RWPE1 (cell line): ENCODE measurements at regions not wholly inside any gene's neighbourhood (a gene's known extent, or its start where the extent isn't known, plus 50 kb on each side); places are given as distances from the start of the nearest gene placed in this dataset.

Experiments used
- CTCF ChIA-PET: fragments of 350-600 bp; sonication (Branson Sonifier 250); formaldehyde crosslinking; extraction: SDS; loops from one replicate; lab custom pipeline; 2021; lab: Yijun Ruan, JAX
- POLR2A ChIA-PET: fragments of 400-600 bp; formaldehyde crosslinking; extraction: SDS; loops from one replicate; lab custom pipeline; 2020; ENCODE audit warnings: antibody characterized with exemption; ENCODE audit not compliant: low non-redundant PET; lab: Yijun Ruan, JAX
- DNase-seq: peaks from one replicate; pipeline ENCODE4 v3.0.0; 2012; ENCODE audit warnings: low spot score
- H3K27ac ChIP-seq: fragments of 450-650 bp; 2 replicates; pipeline ENCODE4 v1.5.1; 2017
- TF ChIP-seq, protein P1 (sequence below): fragments of 450-650 bp; conservative IDR thresholded peaks from 2 replicates; pipeline ENCODE4 v1.5.1; 2017; ENCODE audit warnings: low read depth, mild to moderate bottlenecking

DNA sequence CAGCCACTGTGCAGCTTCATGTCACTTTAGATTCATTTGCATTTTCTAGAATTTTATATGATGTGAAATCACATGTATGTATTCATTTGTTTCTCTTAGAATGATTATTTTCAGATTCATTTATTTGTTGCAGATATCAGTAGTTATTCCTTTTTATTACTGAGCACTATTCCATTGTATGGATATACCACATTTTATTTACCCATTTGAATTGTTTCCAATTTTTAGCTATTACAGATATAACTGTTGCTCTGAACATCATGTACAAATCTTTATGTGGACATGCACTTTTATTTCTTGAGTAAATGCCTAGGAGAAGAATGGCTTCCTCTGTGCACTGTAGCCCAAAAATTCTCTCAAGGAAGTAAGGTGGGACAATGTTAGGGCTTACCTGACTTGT, 767.8 kb upstream of the FANCL start:
- H3K27ac ChIP-seq: no peak overlapping the region
- TF ChIP-seq, protein P1, sequence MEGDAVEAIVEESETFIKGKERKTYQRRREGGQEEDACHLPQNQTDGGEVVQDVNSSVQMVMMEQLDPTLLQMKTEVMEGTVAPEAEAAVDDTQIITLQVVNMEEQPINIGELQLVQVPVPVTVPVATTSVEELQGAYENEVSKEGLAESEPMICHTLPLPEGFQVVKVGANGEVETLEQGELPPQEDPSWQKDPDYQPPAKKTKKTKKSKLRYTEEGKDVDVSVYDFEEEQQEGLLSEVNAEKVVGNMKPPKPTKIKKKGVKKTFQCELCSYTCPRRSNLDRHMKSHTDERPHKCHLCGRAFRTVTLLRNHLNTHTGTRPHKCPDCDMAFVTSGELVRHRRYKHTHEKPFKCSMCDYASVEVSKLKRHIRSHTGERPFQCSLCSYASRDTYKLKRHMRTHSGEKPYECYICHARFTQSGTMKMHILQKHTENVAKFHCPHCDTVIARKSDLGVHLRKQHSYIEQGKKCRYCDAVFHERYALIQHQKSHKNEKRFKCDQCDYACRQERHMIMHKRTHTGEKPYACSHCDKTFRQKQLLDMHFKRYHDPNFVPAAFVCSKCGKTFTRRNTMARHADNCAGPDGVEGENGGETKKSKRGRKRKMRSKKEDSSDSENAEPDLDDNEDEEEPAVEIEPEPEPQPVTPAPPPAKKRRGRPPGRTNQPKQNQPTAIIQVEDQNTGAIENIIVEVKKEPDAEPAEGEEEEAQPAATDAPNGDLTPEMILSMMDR: no peak
- ChIA-PET CTCF (no interaction called here), POLR2A (no interaction called here)
- DNase-seq: no peak

DNA sequence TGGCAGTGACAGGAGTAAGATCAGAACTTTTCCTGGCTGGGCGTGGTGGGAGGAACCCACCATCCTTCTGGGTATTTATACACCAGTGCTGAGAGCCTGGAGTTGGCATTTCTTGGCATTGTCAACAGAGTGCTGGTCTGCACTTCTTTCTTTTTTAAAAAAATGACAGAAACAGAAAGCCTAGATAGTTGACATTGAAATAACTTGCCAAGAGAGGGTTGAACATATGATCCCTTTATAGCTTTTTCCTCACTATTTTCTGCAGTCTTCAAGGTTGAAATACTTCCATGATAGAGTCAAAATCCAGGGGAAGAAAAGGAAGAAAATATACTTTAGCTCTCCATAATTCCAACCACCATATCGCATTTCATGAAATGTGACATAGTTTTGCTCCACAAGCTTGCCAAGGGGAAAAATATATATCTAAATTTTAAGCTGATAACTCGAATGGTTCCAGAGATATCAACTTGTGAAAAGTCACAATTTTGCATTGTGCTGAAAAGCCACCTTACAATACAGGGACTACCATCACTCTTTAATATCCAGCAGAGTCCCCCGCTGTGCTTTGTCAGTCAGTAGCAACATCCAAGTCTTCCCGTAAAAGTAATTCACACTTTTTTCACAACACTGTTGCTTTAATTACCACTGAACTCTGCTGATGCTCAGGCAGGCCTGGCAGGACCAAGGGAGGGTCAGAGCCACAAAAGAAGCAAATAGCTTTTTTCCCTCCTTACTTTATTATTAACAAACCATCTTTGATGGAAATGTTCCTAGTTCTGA, 764.9 kb upstream of the FANCL start:
- no peak overlapping the region for H3K27ac ChIP-seq
- ChIA-PET CTCF (no interaction called here), POLR2A (no interaction called here)
- TF ChIP-seq, protein P1: no peak
- no peak for DNase-seq

DNA sequence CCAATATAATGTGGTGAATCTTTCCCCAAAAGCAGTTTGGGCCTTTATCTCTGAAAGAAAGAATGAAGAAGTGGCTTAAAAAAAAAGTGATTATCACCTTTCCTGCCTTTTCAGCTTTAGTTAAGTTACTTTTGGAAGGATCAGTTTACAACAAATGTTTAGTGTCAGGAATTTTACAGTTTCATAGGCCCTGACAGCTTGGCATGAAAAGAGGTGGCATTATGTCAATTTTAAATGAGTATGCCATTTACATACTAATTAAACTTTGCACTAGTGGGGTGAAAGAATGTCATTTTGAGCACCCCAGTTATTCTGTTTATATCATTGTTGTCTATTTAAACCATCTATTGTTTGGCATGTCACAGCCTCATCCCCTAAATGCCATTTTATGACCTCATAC, 763.5 kb upstream of the FANCL start:
- no peak overlapping the region for H3K27ac ChIP-seq
- TF ChIP-seq, protein P1: no peak
- POLR2A ChIA-PET: no interaction called here
- DNase-seq: no peak
- CTCF ChIA-PET: no interaction called here

DNA sequence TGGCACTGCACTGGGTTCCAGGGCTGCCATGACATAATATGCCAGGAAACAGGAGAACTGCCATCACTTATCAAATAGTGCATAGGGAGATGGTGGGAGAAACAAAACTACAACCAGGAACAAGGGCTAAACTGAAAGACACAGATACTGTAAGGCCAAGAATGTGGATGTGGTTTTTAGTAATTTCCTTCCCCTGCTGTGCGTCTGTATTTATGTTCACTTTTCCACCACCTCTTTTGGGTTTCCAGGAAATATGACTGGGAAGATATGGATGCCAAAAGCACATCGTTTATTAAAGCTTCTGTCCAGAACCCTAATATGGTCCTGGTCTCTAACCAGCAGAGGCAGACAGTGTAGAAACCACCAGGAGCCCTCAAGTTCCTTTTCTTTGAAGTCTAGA, 759.7 kb upstream of the FANCL start:
- H3K27ac ChIP-seq: no peak overlapping the region
- CTCF ChIA-PET: no interaction called here
- POLR2A ChIA-PET: no interaction called here
- TF ChIP-seq, protein P1: no peak
- DNase-seq: no peak

DNA sequence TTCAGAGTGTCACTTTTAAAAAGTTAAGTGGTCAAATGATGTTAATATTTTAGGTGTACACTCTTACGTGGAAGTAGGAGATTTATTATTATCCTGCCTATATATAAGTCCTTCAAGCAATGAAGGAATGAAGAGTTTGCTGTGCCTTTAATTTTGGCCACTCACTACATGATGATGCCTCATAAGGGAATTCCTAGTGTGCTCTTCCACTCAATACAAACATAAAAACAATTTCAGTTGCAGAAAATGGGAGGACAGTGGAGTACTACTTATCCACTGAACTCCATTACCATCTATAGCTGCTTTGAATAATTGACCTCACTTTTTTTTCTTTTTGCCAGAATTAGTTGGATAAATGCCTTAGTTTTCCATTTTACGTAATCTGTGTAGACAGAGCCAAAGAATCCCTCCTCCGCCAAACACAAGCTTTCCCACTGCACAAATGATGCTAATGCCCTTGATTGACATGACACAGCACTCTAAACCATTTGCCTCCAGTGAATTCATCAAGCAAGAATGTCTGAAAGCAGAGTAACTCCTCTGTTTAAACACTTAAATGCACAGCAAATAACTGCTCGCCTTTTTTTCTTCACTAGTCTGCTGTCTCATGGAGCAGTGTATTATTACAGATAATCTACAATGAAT, 751.1 kb upstream of the FANCL start:
- CTCF ChIA-PET: no interaction called here
- no peak for DNase-seq

DNA sequence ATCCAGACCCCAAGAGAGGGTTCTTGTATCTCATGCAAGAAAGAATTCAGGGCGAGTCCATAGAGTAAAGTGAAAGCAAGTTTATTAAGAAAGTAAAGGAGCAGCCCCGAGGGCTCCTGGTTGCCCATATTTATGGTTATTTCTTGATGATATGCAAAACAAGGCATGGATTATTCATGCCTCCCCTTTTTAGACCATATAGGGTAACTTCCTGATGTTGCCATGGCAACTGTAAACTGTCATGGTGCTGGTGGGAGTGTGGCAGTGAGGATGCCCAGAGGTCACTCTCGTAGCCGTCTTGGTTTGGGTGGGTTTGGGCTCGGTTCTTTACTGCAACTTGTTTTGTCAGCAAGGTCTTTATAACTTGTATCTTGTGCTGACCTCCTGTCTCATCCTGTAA, 750.2 kb upstream of the FANCL start:
- no peak for DNase-seq
- no peak overlapping the region for H3K27ac ChIP-seq
- ChIA-PET POLR2A (no interaction called here), CTCF (no interaction called here)
- TF ChIP-seq, protein P1: no peak

More for the DNA sequence above, 751.1 kb upstream of the FANCL start:
- TF ChIP-seq, protein P1: no peak
- POLR2A ChIA-PET: no interaction called here
- H3K27ac ChIP-seq: no peak overlapping the region
